ENCODE measurements at regions not wholly inside any gene's neighbourhood (a gene's known extent, or its start where the extent isn't known, plus 50 kb on each side); places are given as distances from the start of the nearest gene placed in this dataset.
A peak's percentile ranks its signal among the peaks of the same experiment; 100 is the strongest.

DNA sequence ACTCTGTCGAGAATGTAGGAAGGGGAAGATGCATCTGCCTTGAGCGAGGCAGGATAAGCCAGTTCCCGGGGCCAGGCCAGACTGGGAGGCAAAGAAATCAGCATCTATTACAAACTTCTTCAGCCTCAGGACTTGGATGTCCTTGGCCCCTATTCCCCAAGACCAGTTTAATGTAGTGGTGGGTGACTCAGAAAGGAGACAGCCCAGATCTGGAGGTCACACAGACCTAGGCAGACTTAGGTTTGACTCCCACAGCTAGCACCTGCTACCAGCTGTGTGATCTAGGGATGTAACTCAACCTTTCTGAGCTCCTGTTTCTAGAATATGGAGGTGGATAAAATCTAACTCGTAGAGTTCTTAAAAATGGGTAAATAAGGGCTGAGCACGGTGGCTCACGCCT, 409.5 kb upstream of the PROK2 start:
- DNase-seq (ENCODE audit: insufficient read length, low spot score) (no peak), FAIRE-seq (no peak)
- TF ChIP-seq POU2F2 (IDR thresholded peaks at IDR 0.05; ENCODE audit: low read depth, low read length) (no peak), TAF1 (IDR thresholded peaks at IDR 0.05; ENCODE audit: low read depth, low read length) (no peak), PAX5 (IDR thresholded peaks at IDR 0.05; ENCODE audit: insufficient read depth, low read length, severe bottlenecking) (no peak), POLR2AphosphoS5 (IDR thresholded peaks at IDR 0.05; ENCODE audit: low read depth, low read length) (no peak), POLR2A (IDR thresholded peaks at IDR 0.05; ENCODE audit: low read depth, low read length) (no peak), SPI1 (IDR thresholded peaks at IDR 0.05; ENCODE audit: low read depth, low read length) (no peak)

DNA sequence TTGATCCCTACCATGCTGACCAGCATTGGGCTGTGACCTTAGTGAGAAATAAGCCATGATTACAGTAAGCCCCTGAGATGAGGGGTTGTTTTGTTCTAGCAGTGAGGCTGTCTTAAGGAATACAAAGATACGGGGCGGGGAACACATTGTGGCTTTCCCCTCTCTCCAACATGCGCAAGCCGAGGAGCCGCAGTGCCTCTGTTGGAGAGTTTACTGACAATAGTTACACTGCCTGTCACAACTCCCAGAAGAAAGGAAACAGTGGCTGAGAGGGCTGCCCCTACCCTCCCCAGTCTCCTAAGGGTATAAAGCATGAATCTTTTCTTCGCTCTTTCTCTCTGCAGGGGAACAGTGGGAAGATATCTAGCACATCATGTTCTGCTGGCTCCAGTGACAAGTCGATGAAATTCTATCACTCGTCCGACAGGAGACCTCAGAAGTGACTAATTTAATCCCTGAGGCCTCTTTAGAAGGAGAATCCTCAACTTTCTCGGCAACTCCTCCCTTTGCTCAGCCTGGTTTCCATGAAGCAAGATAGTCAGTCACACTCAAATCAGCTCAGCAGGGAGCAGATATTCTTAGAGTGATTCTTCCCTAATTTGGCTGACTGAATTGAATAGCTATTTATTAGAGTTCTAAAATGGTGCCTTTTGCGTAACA, 409.0 kb upstream of the PROK2 start:
- no peak for DNase-seq (ENCODE audit: insufficient read length, low spot score)
- FAIRE-seq, result no peak

DNA sequence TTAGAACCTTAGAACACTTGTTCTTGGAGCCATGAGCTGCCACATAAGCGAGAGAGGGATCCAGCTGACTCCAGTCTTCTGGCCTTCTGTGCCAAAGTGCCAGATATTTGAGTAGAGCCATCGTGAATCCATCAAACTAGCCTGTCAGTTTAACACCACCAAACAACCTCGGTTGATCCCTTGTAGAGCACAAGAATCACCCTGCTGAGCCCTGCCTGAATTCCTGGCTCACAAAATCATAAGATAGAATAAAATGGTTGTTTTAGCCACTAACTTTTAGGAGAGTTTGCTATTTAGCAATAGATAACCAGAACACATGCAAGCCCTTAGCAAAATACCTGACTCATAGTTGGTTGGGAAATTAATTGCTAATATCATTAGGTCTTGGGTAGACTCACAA, 407.6 kb upstream of the PROK2 start:
- no peak for TF ChIP-seq POLR2AphosphoS5 (IDR thresholded peaks at IDR 0.05; ENCODE audit: low read depth, low read length)
- TF ChIP-seq TAF1 (IDR thresholded peaks at IDR 0.05; ENCODE audit: low read depth, low read length), result no peak
- no peak for TF ChIP-seq SPI1 (IDR thresholded peaks at IDR 0.05; ENCODE audit: low read depth, low read length)
- no peak for TF ChIP-seq PAX5 (IDR thresholded peaks at IDR 0.05; ENCODE audit: insufficient read depth, low read length, severe bottlenecking)
- TF ChIP-seq POU2F2 (IDR thresholded peaks at IDR 0.05; ENCODE audit: low read depth, low read length), result no peak
- no peak for TF ChIP-seq POLR2A (IDR thresholded peaks at IDR 0.05; ENCODE audit: low read depth, low read length)
- no peak for FAIRE-seq
- no peak for DNase-seq (ENCODE audit: insufficient read length, low spot score)

More for the DNA sequence above, 409.0 kb upstream of the PROK2 start:
- TF ChIP-seq SPI1 (IDR thresholded peaks at IDR 0.05; ENCODE audit: low read depth, low read length) (no peak), PAX5 (IDR thresholded peaks at IDR 0.05; ENCODE audit: insufficient read depth, low read length, severe bottlenecking) (no peak), POLR2A (IDR thresholded peaks at IDR 0.05; ENCODE audit: low read depth, low read length) (no peak), POLR2AphosphoS5 (IDR thresholded peaks at IDR 0.05; ENCODE audit: low read depth, low read length) (no peak), POU2F2 (IDR thresholded peaks at IDR 0.05; ENCODE audit: low read depth, low read length) (no peak), TAF1 (IDR thresholded peaks at IDR 0.05; ENCODE audit: low read depth, low read length) (no peak)

GRCh38 chr3:72191209-72191960, 406.4 kb upstream of the PROK2 start:
- TF ChIP-seq POLR2A (IDR thresholded peaks at IDR 0.05; ENCODE audit: low read depth, low read length), result no peak
- TF ChIP-seq PAX5 (IDR thresholded peaks at IDR 0.05; ENCODE audit: insufficient read depth, low read length, severe bottlenecking), result no peak
- FAIRE-seq (no peak), DNase-seq (ENCODE audit: insufficient read length, low spot score) (no peak)

GRCh38 chr3:72190050-72190449, 405.1 kb upstream of the PROK2 start:
- FAIRE-seq, result no peak
- TF ChIP-seq PAX5 (IDR thresholded peaks at IDR 0.05; ENCODE audit: insufficient read depth, low read length, severe bottlenecking) (no peak), POU2F2 (IDR thresholded peaks at IDR 0.05; ENCODE audit: low read depth, low read length) (no peak), TAF1 (IDR thresholded peaks at IDR 0.05; ENCODE audit: low read depth, low read length) (no peak), SPI1 (IDR thresholded peaks at IDR 0.05; ENCODE audit: low read depth, low read length) (no peak), POLR2AphosphoS5 (IDR thresholded peaks at IDR 0.05; ENCODE audit: low read depth, low read length) (no peak), POLR2A (IDR thresholded peaks at IDR 0.05; ENCODE audit: low read depth, low read length) (no peak)
- DNase-seq (ENCODE audit: insufficient read length, low spot score), result no peak

GRCh38 chr3:72189339-72189738, 404.4 kb upstream of the PROK2 start:
- TF ChIP-seq POLR2AphosphoS5 (IDR thresholded peaks at IDR 0.05; ENCODE audit: low read depth, low read length) (no peak), POLR2A (IDR thresholded peaks at IDR 0.05; ENCODE audit: low read depth, low read length) (no peak), PAX5 (IDR thresholded peaks at IDR 0.05; ENCODE audit: insufficient read depth, low read length, severe bottlenecking) (no peak), POU2F2 (IDR thresholded peaks at IDR 0.05; ENCODE audit: low read depth, low read length) (no peak), TAF1 (IDR thresholded peaks at IDR 0.05; ENCODE audit: low read depth, low read length) (no peak), SPI1 (IDR thresholded peaks at IDR 0.05; ENCODE audit: low read depth, low read length) (no peak)
- DNase-seq (ENCODE audit: insufficient read length, low spot score) (no peak), FAIRE-seq (no peak)

- no peak for TF ChIP-seq POLR2A (IDR thresholded peaks at IDR 0.05; ENCODE audit: low read depth, low read length)
- no peak for TF ChIP-seq POLR2AphosphoS5 (IDR thresholded peaks at IDR 0.05; ENCODE audit: low read depth, low read length)
- no peak for TF ChIP-seq PAX5 (IDR thresholded peaks at IDR 0.05; ENCODE audit: insufficient read depth, low read length, severe bottlenecking)
- TF ChIP-seq SPI1 (IDR thresholded peaks at IDR 0.05; ENCODE audit: low read depth, low read length), result no peak
- TF ChIP-seq TAF1 (IDR thresholded peaks at IDR 0.05; ENCODE audit: low read depth, low read length), result no peak
- TF ChIP-seq POU2F2 (IDR thresholded peaks at IDR 0.05; ENCODE audit: low read depth, low read length), result no peak
- FAIRE-seq (no peak), DNase-seq (ENCODE audit: insufficient read length, low spot score) (no peak)
These were observed 403.6 kb upstream of the PROK2 start for GRCh38 chr3:72188536-72188935.

GRCh38 chr3:72187131-72187530, 402.2 kb upstream of the PROK2 start:
- no peak for DNase-seq (ENCODE audit: insufficient read length, low spot score)
- TF ChIP-seq POU2F2 (IDR thresholded peaks at IDR 0.05; ENCODE audit: low read depth, low read length) (no peak), POLR2A (IDR thresholded peaks at IDR 0.05; ENCODE audit: low read depth, low read length) (no peak), POLR2AphosphoS5 (IDR thresholded peaks at IDR 0.05; ENCODE audit: low read depth, low read length) (no peak), TAF1 (IDR thresholded peaks at IDR 0.05; ENCODE audit: low read depth, low read length) (no peak), PAX5 (IDR thresholded peaks at IDR 0.05; ENCODE audit: insufficient read depth, low read length, severe bottlenecking) (no peak), SPI1 (IDR thresholded peaks at IDR 0.05; ENCODE audit: low read depth, low read length) (no peak)

DNA sequence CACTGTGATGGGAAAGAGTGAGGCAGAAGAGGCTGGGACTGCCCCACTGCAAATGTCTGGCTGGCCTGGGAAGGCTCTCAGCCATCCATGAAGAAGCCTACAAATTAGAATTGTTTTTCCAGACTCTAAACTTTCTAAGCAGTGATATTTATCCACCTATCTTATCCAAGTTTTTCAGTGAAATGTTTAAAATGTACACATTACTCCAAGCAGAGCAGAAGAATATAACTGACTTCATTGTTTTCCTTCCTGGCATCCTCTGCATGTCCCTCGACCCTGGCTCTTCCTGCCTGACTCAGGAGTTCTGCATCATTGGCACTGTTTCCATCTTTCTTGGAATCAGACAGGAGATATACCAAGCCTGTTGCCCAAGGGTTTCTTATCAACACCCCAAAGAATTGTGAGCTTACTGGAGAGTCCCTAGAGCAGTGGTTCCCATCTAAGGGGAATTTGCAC, 401.5 kb upstream of the PROK2 start:
- DNase-seq (ENCODE audit: insufficient read length, low spot score), result no peak
- peak; percentile 16 for FAIRE-seq
- TF ChIP-seq SPI1 (IDR thresholded peaks at IDR 0.05; ENCODE audit: low read depth, low read length) (no peak), POLR2AphosphoS5 (IDR thresholded peaks at IDR 0.05; ENCODE audit: low read depth, low read length) (no peak), POU2F2 (IDR thresholded peaks at IDR 0.05; ENCODE audit: low read depth, low read length) (no peak), POLR2A (IDR thresholded peaks at IDR 0.05; ENCODE audit: low read depth, low read length) (no peak), PAX5 (IDR thresholded peaks at IDR 0.05; ENCODE audit: insufficient read depth, low read length, severe bottlenecking) (no peak), TAF1 (IDR thresholded peaks at IDR 0.05; ENCODE audit: low read depth, low read length) (no peak)

More at GRCh38 chr3:72187131-72187530, 402.2 kb upstream of the PROK2 start:
- FAIRE-seq, result peak; percentile 28

All from GM12891 (cell line).